HTR-8/SVneo (cell line): ENCODE measurements at regions not wholly inside any gene's neighbourhood (a gene's known extent, or its start where the extent isn't known, plus 50 kb on each side); places are given as distances from the start of the nearest gene placed in this dataset.
"Not testable (repeated sequence)": the region's sequence is repeated elsewhere in the genome, so short reads cannot be mapped to it uniquely, and the experiment has no call there.

Experiments
- DNase-seq: peaks from one replicate; pipeline ENCODE4 v3.0.0; 2011; ENCODE audit warnings: low spot score, mixed read lengths; ENCODE audit not compliant: insufficient read length
- FAIRE-seq: peaks from 2 replicates; lab custom pipeline; 2011; peaks lifted over from hg19 to GRCh38; lab: Jason Lieb, UNC

GRCh38 chr4:120319046-120319767, 252.6 kb upstream of the MAD2L1 start:
- no peak for FAIRE-seq

GRCh38 chr4:120318196-120318846, 251.7 kb upstream of the MAD2L1 start:
- no peak for FAIRE-seq
- no peak for DNase-seq

More at GRCh38 chr4:120319046-120319767, 252.6 kb upstream of the MAD2L1 start:
- no peak for DNase-seq

GRCh38 chr4:120317713-120318112, 251.1 kb upstream of the MAD2L1 start:
- FAIRE-seq, result no peak
- DNase-seq, result no peak

GRCh38 chr4:120316416-120316815, 249.8 kb upstream of the MAD2L1 start:
- FAIRE-seq, result no peak

GRCh38 chr4:120314969-120315368, 248.3 kb upstream of the MAD2L1 start:
- DNase-seq (no peak), FAIRE-seq (no peak)

More at GRCh38 chr4:120316416-120316815, 249.8 kb upstream of the MAD2L1 start:
- DNase-seq, result no peak

GRCh38 chr4:120304801-120305200, 238.2 kb upstream of the MAD2L1 start:
- FAIRE-seq, result no peak
- no peak for DNase-seq

- no peak for DNase-seq
- FAIRE-seq, result no peak
These were observed 233.0 kb upstream of the MAD2L1 start for GRCh38 chr4:120299631-120300030.

- FAIRE-seq, result no peak
- DNase-seq, result no peak
These were observed 226.7 kb upstream of the MAD2L1 start for GRCh38 chr4:120293341-120293740.

- no peak for DNase-seq
- no peak for FAIRE-seq
These were observed 224.9 kb upstream of the MAD2L1 start for GRCh38 chr4:120291541-120291940.

- FAIRE-seq (no peak), DNase-seq (no peak)
These were observed 223.9 kb upstream of the MAD2L1 start for GRCh38 chr4:120290553-120290952.

GRCh38 chr4:120286813-120287212, 220.2 kb upstream of the MAD2L1 start:
- DNase-seq, result no peak
- no peak for FAIRE-seq

GRCh38 chr4:120281581-120281980, 214.9 kb upstream of the MAD2L1 start:
- DNase-seq, result no peak
- no peak for FAIRE-seq

GRCh38 chr4:120277391-120277790, 210.7 kb upstream of the MAD2L1 start:
- DNase-seq, result no peak
- FAIRE-seq, result no peak

- no peak for DNase-seq
- no peak for FAIRE-seq
These were observed 200.0 kb upstream of the MAD2L1 start for GRCh38 chr4:120266602-120267001.

GRCh38 chr4:120263618-120264017, 197.0 kb upstream of the MAD2L1 start:
- FAIRE-seq (no peak), DNase-seq (no peak)

GRCh38 chr4:120261117-120261516, 194.5 kb upstream of the MAD2L1 start:
- no peak for FAIRE-seq
- no peak for DNase-seq

GRCh38 chr4:120256112-120256775, 189.6 kb upstream of the MAD2L1 start:
- not testable (repeated sequence) for DNase-seq, FAIRE-seq

- FAIRE-seq, result no peak
- DNase-seq, result no peak
These were observed 171.8 kb upstream of the MAD2L1 start for GRCh38 chr4:120238277-120238973.

- DNase-seq, result no peak
- no peak for FAIRE-seq
These were observed 170.2 kb upstream of the MAD2L1 start for GRCh38 chr4:120236873-120237272.

- DNase-seq, result no peak
- FAIRE-seq, result no peak
These were observed 165.4 kb upstream of the MAD2L1 start for GRCh38 chr4:120232050-120232449.

- FAIRE-seq (no peak), DNase-seq (no peak)
These were observed 161.4 kb upstream of the MAD2L1 start for GRCh38 chr4:120228086-120228485.
